Left forelimb (tissue), 1 donor: ENCODE measurements at regions not wholly inside any gene's neighbourhood (a gene's known extent, or its start where the extent isn't known, plus 50 kb on each side); places are given as distances from the start of the nearest gene placed in this dataset.
"Not testable (repeated sequence)": the region's sequence is repeated elsewhere in the genome, so short reads cannot be mapped to it uniquely, and the experiment has no call there.

ENCODE experiments used
- DNase-seq: peaks from one replicate; pipeline ENCODE4 v3.0.0-alpha.2; 2018; ENCODE audit warnings: low spot score

GRCh38 chr2:8424997-8425900, 256.6 kb upstream of the ID2 start:
- DNase-seq, result peak; percentile 30

GRCh38 chr2:8426550-8426949, 255.3 kb upstream of the ID2 start:
- DNase-seq, result no peak

GRCh38 chr2:8427211-8427610, 254.6 kb upstream of the ID2 start:
- DNase-seq, result no peak

GRCh38 chr2:8430628-8431027, 251.2 kb upstream of the ID2 start:
- no peak for DNase-seq

- DNase-seq, result no peak
Measured at GRCh38 chr2:8431446-8432125, 250.3 kb upstream of the ID2 start.

- no peak for DNase-seq
Measured at GRCh38 chr2:8432706-8433336, 249.0 kb upstream of the ID2 start.

- DNase-seq, result peak; percentile 17
Measured at GRCh38 chr2:8433390-8433789, 248.5 kb upstream of the ID2 start.

GRCh38 chr2:8435608-8436007, 246.2 kb upstream of the ID2 start:
- DNase-seq, result no peak

- DNase-seq, result peak; percentile 22
Measured at GRCh38 chr2:8436585-8436984, 245.3 kb upstream of the ID2 start.

GRCh38 chr2:8437228-8437948, 244.5 kb upstream of the ID2 start:
- peak; percentile 53 for DNase-seq

GRCh38 chr2:8437949-8438400, 243.9 kb upstream of the ID2 start:
- peak; percentile 18 for DNase-seq

GRCh38 chr2:8438476-8438875, 243.4 kb upstream of the ID2 start:
- peak; percentile 66 for DNase-seq

GRCh38 chr2:8438996-8439395, 242.9 kb upstream of the ID2 start:
- peak; percentile 44 for DNase-seq

- DNase-seq, result peak; percentile 33
Measured at GRCh38 chr2:8440029-8440778, 241.7 kb upstream of the ID2 start.

- DNase-seq, result no peak
Measured at GRCh38 chr2:8441371-8441770, 240.5 kb upstream of the ID2 start.

- DNase-seq, result peak; percentile 37
Measured at GRCh38 chr2:8441986-8442385, 239.9 kb upstream of the ID2 start.

GRCh38 chr2:8442833-8443486, 238.9 kb upstream of the ID2 start:
- no peak for DNase-seq

GRCh38 chr2:8445580-8445979, 236.3 kb upstream of the ID2 start:
- no peak for DNase-seq

- DNase-seq, result not testable (repeated sequence)
Measured at GRCh38 chr2:8446751-8447150, 235.1 kb upstream of the ID2 start.

GRCh38 chr2:8447610-8448221, 234.1 kb upstream of the ID2 start:
- DNase-seq, result peak; percentile 0
